HG03095 (cell line): ENCODE measurements at regions not wholly inside any gene's neighbourhood (a gene's known extent, or its start where the extent isn't known, plus 50 kb on each side); places are given as distances from the start of the nearest gene placed in this dataset.
"Not testable (repeated sequence)": the region's sequence is repeated elsewhere in the genome, so short reads cannot be mapped to it uniquely, and the experiment has no call there.

Experiments used
- ATAC-seq: cut with Tn5 transposase; IDR thresholded peaks from one replicate; pipeline ENCODE4 v1.9.1; 2021; ENCODE audit warnings: moderate library complexity; ENCODE audit not compliant: unreplicated experiment

DNA sequence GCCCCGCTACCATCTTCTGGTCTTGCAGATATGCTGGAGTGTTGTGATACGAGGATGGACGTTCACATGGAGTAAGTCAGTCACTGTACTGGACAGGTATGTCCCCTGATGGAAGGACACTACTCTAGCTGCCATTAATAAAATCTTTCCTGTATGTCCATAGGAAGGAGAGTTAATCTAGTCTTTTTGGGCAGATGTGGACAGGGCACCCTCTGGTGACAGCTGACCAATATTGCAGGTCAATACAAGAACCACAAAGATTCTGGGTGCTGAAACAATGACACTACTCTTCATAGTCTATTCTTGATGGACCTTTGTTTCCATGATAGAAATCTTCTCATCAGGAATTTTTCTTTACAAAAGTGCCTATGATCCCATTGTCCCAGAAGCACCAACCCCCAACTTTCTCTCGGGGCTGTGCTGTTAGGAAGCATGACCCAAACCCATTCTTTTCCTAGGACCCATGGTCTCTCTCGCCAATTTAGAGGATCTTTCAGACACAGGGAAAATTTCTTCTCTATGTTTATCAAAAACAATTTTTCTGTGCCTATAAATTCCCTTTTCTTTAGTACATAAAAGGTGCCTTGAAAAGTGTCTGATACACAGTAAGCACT is 376.9 kb downstream of the DTWD2 start:
- no peak for ATAC-seq

DNA sequence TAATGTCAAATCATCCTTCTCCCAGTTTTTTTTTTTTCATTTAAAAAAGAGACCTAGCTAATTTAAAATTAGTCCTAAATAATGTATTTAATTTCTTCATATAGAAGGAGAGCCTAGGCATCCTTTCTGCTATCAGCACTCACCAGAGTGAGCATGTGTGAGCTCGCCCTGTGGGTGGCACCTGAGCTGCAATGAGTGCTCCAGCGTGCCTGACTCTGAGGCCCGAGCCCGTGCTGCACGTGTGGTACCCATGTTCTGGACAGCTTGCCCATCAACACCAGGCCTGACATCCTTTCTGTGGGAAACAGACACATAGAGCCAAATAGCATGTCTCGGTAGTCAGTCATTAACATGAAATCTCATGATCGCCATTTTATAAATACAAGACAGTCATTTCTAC is 381.4 kb downstream of the DTWD2 start:
- no peak for ATAC-seq

GRCh38 chr5:118605761-118606160 is 382.6 kb downstream of the DTWD2 start:
- no peak for ATAC-seq

DNA sequence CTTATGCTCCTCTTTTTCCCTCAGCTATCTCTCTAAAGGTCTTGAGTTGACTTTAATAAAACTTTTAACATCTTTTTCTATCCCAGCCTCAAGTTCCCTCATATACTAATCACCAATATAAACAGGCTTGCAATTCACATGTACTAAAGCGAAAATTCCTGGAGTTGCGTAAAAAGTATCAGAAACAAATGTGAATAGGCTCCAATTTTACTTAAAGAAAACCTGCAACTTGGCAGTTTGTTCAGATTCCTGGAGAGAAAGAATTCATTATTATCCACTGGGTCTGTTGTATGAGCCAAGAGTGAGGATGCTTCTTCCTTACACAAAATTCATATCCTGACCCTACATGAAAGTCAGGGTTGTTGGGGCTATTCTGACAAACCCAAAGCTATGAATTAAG is 384.2 kb downstream of the DTWD2 start:
- no peak for ATAC-seq

GRCh38 chr5:118603278-118603677 is 385.1 kb downstream of the DTWD2 start:
- no peak for ATAC-seq

DNA sequence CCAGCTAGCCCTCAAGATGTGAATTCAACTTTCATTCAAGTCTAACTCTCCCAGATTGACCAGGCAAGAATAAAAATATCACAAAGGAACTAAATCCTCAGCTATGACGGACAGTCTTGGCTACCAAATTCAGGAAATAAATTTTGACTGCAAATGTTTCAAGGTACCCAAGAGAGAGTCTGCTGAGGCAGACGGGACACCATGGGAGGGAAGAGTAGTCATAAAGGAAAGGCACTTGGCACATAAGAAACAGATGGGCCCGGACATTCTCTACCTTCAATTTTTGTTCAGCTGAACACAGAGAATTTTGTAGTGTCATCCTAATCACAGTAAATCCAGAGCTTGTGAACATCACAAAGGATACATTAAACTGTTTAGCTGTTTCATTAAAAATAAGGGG is 390.0 kb downstream of the DTWD2 start:
- no peak for ATAC-seq

DNA sequence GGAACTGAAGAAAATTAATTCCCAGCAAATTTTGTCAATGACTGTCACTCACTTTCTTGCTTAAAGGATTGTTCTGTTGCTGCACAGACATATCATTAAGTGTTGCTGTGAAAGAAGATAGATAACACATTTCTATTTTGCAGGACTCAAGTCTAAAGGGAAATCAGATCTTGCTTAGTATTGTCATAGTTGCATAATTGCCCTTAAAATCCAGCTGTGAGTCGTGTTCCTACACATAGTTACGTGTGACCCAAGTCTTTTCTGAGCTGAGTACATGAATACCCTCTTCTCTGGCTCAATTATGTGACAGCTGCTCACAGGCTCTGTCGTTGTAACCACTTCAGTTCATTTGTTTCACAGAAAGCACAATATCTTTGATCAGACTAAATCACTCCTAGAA is 390.8 kb downstream of the DTWD2 start:
- no peak for ATAC-seq

DNA sequence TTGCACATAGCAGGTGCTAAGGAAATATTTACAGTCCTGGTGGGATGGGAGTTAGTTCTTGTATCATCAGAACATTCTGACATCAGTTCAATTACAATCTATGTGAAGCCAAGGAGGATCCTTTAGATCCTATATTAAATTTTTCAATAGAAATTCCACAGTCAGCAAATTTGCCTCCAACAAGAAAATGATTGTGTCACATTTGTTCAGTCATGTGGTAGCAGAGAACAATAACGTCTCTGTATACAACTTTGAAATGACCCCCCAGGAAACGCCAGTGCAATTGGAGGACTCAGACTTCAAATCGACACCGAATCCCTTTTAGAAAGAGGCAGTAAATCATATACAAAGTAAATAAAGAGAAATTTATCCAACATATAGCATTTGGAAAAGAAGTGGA is 392.1 kb downstream of the DTWD2 start:
- no peak for ATAC-seq

DNA sequence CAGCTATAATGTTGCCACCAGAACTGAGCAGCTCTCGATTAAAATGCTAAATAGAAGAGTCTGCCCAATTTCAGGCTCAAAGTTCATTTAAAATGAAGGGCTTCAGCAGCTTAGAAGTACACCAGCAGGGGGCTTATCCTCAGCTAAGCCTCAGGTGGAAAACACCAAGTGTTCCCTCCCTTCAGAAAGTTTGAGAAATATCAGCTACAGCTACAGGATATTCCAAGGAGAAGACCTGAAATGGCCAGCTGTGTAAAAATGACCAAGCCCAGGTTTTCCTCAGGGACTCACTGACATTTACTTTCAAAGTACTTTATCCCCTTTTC is 395.4 kb downstream of the DTWD2 start:
- no peak for ATAC-seq

GRCh38 chr5:118592229-118593002 is 395.9 kb downstream of the DTWD2 start:
- ATAC-seq: no peak

- no peak for ATAC-seq
Measured at GRCh38 chr5:118590806-118591205, 397.5 kb downstream of the DTWD2 start.

- no peak for ATAC-seq
Measured at GRCh38 chr5:118580949-118581348, 407.4 kb downstream of the DTWD2 start.

DNA sequence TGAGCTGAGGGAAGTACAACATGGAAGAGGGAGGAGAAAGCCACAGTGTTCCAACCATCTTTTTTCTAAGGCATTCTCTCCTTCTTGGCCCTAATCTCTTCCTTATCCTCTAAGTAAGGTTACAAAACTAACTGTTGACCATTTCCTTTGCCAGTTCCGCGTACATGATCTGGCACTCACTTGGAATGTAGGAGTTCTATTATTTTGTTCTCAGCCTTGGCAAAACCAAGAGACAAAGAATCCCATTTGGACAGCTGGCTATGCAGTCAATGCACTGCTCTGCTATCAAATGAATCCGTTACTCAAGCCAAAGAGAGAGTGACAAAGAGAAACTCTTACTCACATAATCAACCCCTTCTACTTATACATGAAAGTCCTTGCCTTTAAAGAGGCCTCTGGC is 410.3 kb downstream of the DTWD2 start:
- no peak for ATAC-seq

GRCh38 chr5:118577621-118578020 is 410.7 kb downstream of the DTWD2 start:
- ATAC-seq: no peak

DNA sequence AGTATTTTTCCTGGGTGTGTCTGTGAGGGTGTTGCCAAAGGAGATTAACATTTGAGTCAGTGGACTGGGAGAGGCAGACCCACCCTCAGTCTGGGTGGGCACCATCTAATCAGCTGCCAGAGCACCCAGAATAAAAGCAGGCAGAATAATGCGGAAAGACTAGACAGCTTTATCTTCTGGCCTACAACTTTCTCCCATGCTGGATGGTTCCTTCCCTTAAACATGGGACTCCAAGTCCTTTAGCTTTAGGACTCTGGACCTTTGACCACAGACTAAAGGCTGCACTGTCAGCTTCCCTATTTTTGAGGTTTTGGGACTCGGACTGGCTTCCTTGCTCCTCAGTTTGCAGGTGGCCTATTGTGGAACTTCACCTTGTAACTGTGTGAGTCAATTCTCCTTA is 418.1 kb downstream of the DTWD2 start:
- not testable (repeated sequence) for ATAC-seq

DNA sequence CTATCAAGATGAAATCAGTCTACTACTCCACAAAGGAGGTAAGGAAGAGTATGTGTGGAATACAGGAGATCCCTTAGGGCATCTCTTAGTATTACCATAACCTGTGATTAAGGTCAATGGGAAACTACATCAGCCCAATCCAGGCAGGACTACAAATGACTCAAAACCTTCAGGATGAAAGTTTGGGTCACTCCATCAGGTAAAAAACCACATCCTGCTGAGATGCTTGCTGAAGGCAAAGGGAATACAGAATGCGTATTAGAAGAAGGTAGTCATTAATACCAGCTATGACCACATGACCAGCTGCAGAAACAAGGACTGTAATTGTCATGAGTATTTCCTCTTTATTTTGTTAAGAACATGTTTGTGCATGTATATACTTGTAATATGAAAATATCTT is 418.8 kb downstream of the DTWD2 start:
- ATAC-seq: not testable (repeated sequence)

DNA sequence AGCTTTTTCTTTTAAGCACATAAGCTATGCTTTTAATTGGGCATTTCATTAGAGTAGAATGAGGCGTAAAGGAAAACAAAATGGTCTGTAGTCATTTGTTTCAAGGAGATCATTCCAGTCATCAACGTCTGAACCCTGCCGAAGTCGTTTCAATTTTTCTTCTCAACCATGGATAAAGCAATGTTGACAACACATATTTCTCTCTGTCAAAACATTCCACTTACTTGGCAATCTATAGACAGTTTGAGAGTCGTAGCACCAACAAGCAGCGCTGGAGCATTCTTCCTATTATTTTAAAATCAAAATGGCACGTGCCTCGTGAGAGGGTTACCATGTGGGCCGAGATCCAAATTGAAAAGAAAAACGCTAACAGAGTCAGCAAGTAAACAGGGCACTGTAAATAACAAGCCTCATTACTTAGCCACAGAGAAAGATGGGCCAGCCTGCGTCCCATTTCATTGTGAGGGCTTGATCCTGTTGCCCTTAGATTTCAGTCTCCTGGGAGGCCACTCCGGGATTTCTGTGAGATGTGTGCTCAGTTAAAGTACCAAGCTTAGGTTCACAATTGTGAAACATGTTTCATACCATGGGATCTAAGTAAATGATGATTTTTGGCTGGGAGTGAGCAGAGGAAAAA is 422.9 kb downstream of the DTWD2 start:
- no peak for ATAC-seq

- no peak for ATAC-seq
Measured at GRCh38 chr5:118561971-118562370, 426.4 kb downstream of the DTWD2 start.

GRCh38 chr5:118561235-118561634 is 427.1 kb downstream of the DTWD2 start:
- ATAC-seq: no peak

DNA sequence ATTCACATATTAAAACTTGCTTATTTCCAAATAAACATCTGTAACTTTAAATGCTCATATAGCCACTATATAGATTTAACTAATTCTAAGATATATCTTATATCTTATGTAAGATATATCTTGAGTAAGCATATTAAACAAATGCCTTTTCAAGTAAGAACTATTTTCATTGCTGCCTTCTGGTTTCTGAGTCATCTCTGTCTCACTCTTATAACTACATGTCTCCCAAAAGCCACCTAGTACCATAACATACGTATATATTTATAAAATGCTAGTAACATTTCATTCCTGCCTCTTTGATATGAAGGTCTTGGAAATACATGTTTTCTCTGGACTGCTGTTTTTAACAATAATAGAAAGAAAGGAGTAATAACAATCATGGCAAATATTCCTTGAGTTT is 429.5 kb downstream of the DTWD2 start:
- no peak for ATAC-seq

- ATAC-seq: no peak
Measured at GRCh38 chr5:118557251-118557661, 431.1 kb downstream of the DTWD2 start.

DNA sequence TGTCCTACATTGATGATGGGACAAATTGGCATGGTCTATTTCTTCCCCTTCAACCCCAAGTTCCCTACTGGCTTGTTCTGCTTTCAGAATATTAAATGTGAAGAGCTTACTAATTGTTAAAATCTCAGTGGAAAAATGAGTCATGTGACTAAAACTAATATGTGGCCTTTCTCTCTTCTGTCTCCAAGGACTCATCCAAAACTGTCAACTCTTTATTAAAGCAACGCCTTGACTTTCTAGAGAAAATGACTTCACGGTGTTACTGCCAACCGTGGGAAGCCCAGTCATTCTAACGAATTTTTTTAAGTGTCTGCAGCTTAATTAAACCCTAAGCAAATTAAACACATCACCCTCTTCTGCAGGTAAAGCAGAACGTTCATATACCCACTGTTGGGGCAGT is 431.6 kb downstream of the DTWD2 start:
- no peak for ATAC-seq
